HFF-Myc (cell line): ENCODE measurements at regions not wholly inside any gene's neighbourhood (a gene's known extent, or its start where the extent isn't known, plus 50 kb on each side); places are given as distances from the start of the nearest gene placed in this dataset.
"Not testable (repeated sequence)": the region's sequence is repeated elsewhere in the genome, so short reads cannot be mapped to it uniquely, and the experiment has no call there.

ENCODE experiments used
- DNase-seq: peaks from one replicate; pipeline ENCODE4 v3.0.0-alpha.2; 2011; ENCODE audit warnings: low read depth; ENCODE audit errors: extremely low read depth
- H3K4me3 ChIP-seq: replicated peaks from 2 replicates; pipeline ENCODE4 v1.5.1; 2011; ENCODE audit warnings: low read depth, mild to moderate bottlenecking, control low read depth, low read length
- TF ChIP-seq, protein P1 (sequence below): IDR thresholded peaks from 2 replicates; pipeline ENCODE4 v1.5.1; 2012; ENCODE audit warnings: mild to moderate bottlenecking, low read depth, low read length, control low read depth; ENCODE audit errors: missing control alignments

DNA sequence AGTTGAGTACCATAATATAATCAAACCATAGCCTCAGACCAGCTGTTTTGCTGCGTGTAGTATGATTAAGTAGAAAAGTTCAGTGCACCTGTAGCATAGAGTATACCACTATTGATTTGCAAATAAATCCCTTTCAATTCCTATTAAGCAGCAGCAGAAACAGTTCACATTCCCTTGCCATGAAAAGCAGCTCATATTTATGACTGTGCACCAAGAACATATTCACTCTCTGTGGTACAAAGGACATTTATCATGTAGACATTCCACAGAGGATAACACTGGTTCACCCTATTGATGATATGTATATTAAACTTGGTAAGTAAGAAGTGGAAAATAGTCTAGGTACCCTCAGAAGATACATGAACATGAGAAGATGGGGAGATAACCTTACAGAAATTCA lies 1689.1 kb upstream of the CDH6 start:
- TF ChIP-seq, protein P1, sequence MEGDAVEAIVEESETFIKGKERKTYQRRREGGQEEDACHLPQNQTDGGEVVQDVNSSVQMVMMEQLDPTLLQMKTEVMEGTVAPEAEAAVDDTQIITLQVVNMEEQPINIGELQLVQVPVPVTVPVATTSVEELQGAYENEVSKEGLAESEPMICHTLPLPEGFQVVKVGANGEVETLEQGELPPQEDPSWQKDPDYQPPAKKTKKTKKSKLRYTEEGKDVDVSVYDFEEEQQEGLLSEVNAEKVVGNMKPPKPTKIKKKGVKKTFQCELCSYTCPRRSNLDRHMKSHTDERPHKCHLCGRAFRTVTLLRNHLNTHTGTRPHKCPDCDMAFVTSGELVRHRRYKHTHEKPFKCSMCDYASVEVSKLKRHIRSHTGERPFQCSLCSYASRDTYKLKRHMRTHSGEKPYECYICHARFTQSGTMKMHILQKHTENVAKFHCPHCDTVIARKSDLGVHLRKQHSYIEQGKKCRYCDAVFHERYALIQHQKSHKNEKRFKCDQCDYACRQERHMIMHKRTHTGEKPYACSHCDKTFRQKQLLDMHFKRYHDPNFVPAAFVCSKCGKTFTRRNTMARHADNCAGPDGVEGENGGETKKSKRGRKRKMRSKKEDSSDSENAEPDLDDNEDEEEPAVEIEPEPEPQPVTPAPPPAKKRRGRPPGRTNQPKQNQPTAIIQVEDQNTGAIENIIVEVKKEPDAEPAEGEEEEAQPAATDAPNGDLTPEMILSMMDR = no peak
- no peak overlapping the region for H3K4me3 ChIP-seq
- no peak for DNase-seq

DNA sequence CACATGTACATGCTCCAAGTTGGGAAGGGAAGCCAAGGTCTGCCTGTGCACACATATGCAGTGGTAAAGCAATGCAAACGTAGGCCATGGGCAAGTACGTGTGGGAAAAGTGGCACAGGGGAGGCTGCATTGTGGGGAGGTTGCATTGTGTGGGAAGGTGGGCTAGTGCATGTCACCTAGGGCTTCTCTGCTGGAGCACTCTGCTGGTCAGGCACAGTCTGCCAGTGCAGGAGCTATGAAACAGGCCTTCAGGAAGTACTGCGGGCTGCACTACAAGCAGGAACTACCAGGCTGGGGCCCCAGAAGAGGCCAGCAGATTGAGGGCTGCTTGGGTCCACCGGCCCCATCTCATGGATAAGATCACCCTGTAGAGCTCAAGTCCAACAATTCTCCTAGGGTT lies 1694.6 kb upstream of the CDH6 start:
- no peak for DNase-seq
- no peak overlapping the region for H3K4me3 ChIP-seq
- TF ChIP-seq, protein P1 = no peak

DNA sequence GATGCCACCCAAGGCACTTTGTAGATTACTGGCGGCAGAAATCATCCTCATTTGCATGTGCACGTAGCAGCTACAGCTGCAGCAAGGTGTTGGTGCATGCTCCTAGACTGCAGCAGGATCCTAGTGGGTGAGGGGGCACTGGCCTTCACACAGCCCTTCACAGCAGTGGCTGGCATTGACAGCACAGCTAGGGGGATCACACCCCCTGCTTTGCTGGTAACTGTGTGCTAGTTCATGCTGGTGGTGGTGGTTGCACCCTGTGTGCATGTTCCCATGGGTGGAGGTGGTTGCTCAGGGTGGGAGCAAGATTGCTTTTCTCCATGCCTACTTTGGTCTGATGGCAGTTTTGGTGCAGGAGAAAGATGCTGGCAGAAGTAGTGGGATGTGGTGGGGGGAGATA lies 1695.1 kb upstream of the CDH6 start:
- no peak for DNase-seq
- no peak overlapping the region for H3K4me3 ChIP-seq
- TF ChIP-seq, protein P1 = no peak

DNA sequence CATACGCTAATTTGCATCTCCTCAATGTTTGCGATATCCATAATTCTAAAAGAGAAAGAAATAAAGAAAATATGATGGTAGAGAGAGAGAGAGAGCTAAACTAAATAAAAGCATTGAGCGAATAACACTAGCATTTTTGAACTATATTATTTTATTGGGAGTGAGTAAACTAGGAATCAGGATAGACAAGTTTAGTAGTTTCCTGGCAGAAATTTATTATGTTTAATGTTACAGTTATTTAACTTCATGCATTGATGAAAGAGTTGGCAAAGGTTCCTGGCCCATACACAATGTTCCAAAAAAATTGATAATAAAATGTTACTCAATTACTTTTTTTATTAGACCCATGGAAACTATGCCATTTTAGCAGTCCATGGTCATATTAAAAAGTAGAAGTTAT lies 1708.2 kb upstream of the CDH6 start:
- DNase-seq = no peak
- H3K4me3 ChIP-seq = no peak overlapping the region
- TF ChIP-seq, protein P1 = no peak

DNA sequence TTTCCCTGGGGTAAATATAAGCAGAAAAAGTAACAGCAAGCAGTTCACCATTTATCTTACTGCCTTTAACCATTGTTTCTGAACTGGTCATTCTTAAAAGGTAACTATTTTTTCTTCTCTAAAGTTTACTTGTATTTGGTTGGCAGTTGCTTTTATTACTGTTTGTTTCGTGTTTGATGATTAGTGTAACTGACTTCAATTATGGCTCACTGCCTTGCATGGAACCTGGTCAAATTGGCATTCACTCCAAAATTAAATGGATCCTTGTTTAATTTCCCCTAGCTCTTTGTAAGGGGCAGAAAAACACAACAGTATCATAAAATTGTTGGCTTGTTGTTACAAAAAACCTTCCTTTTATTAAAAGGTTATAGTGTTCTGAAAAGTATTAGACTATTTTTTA lies 1723.9 kb upstream of the CDH6 start:
- no peak for DNase-seq
- H3K4me3 ChIP-seq = no peak overlapping the region
- TF ChIP-seq, protein P1 = no peak

DNA sequence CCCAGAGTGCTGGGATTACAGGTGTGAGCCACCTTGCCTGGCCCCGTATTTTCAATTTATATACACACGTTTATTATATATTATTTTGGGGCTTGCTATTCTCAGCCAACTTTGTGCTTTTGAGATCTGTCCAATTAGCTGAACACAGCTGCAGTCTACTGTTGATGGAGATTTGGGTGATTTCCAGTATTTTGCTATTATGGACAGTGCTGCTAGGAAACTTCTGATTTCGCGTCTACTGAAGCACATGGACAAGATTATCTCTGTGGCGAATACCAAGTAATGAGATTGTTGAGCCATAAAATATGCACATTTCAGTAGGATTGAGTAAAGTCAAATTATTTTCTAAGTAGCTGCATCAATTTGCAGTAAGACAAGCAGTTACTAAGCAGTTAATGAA lies 1731.2 kb upstream of the CDH6 start:
- H3K4me3 ChIP-seq = no peak overlapping the region
- TF ChIP-seq, protein P1 = no peak

DNA sequence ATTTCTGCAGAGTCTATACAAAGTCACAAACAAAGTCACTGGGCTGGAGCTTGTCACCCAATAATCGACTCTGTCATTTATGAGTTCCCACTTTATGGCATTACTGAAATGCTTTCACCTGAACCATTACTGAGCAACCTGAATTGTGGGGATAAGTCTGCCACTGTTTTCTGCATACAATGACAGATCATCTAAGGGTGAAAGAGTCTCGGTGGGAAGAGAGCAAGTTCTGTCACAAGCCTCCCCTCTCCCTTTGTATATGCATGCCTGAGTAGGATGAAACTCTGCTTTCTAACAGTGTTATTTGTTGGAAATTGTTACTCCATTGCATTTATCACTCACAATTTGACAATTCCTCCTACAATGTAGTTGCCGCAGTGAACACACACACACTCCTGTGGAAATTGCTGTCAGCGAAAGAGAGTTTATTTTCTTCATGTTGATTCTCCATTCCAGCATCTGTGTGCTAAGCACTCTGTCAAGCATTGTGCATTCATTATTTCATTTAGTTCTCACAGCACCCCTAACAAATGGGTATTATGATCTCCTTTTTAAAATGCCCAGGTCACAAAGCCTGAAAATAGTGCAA lies 1732.4 kb upstream of the CDH6 start:
- DNase-seq = no peak
- TF ChIP-seq, protein P1 = no peak
- H3K4me3 ChIP-seq = no peak overlapping the region

More for the DNA sequence above, 1731.2 kb upstream of the CDH6 start:
- DNase-seq = no peak

DNA sequence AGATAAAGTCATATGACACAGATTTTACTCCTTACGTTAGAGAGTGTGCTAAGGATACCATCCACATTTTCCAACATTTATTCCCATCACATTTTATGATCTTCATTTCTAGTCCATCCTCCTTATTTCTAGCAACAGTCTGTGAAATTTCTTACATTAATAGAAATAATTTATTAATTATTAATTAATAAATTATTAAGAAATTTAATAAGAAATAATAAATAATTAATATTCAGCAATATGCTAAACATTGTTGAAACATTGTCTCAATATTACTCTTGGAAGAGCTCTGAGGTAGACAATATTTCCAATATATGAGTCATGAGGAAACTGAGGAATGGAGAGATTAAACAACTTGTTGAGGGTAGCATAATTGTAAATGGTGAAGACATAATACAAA lies 1742.5 kb upstream of the CDH6 start:
- DNase-seq, H3K4me3 ChIP-seq: not testable (repeated sequence)
